ENCODE measurements at regions not wholly inside any gene's neighbourhood (a gene's known extent, or its start where the extent isn't known, plus 50 kb on each side); places are given as distances from the start of the nearest gene placed in this dataset.

- TF ChIP-seq, protein P1, sequence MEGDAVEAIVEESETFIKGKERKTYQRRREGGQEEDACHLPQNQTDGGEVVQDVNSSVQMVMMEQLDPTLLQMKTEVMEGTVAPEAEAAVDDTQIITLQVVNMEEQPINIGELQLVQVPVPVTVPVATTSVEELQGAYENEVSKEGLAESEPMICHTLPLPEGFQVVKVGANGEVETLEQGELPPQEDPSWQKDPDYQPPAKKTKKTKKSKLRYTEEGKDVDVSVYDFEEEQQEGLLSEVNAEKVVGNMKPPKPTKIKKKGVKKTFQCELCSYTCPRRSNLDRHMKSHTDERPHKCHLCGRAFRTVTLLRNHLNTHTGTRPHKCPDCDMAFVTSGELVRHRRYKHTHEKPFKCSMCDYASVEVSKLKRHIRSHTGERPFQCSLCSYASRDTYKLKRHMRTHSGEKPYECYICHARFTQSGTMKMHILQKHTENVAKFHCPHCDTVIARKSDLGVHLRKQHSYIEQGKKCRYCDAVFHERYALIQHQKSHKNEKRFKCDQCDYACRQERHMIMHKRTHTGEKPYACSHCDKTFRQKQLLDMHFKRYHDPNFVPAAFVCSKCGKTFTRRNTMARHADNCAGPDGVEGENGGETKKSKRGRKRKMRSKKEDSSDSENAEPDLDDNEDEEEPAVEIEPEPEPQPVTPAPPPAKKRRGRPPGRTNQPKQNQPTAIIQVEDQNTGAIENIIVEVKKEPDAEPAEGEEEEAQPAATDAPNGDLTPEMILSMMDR (IDR thresholded peaks at IDR 0.05): no peak
- no peak for TF ChIP-seq POLR2A (IDR thresholded peaks at IDR 0.05)
- Histone ChIP-seq H3K27ac (no peak overlapping the region), H3K4me1 (no peaks in the 10 kb centered on the region), H3K36me3 (no peaks in the 10 kb centered on the region), H3K27me3 (no peaks in the 10 kb centered on the region), H3K9me3 (no peaks in the 10 kb centered on the region), H3K4me3 (no peak overlapping the region)
- WGBS, 2 donors: 78 to 95% methylated on average over 1 of the region's 1 CpG
- no peak for DNase-seq
- intact Hi-C loops (cut with DNase I): no loop called here
Observed at GRCh38 chr2:162972383-162972782, 133.8 kb upstream of the KCNH7 start.

- TF ChIP-seq, protein P1 (IDR thresholded peaks at IDR 0.05): no peak
- no peak for TF ChIP-seq POLR2A (IDR thresholded peaks at IDR 0.05)
- no peak for DNase-seq
- H3K4me3 ChIP-seq: no peak overlapping the region
- H3K27ac ChIP-seq: no peak overlapping the region
- H3K27me3 ChIP-seq: no peaks in the 10 kb centered on the region
- no peaks in the 10 kb centered on the region for H3K4me1 ChIP-seq
- H3K9me3 ChIP-seq: no peaks in the 10 kb centered on the region
- intact Hi-C loops (cut with DNase I): no loop called here
- WGBS, 2 donors: 0 to 10% methylated on average over 1 of the region's 1 CpG
- H3K36me3 ChIP-seq: no peaks in the 10 kb centered on the region
Observed at GRCh38 chr2:162968306-162968705, 129.7 kb upstream of the KCNH7 start.

GRCh38 chr2:162967811-162968210, 129.2 kb upstream of the KCNH7 start:
- H3K27ac ChIP-seq: no peak overlapping the region
- WGBS, 2 donors: 48 to 67% methylated on average over 1 of the region's 1 CpG
- H3K36me3 ChIP-seq: no peaks in the 10 kb centered on the region
- no peaks in the 10 kb centered on the region for H3K4me1 ChIP-seq
- TF ChIP-seq, protein P1 (IDR thresholded peaks at IDR 0.05): no peak
- TF ChIP-seq POLR2A (IDR thresholded peaks at IDR 0.05): no peak
- no peak for DNase-seq
- intact Hi-C loops (cut with DNase I): no loop called here
- H3K9me3 ChIP-seq: no peaks in the 10 kb centered on the region
- H3K27me3 ChIP-seq: no peaks in the 10 kb centered on the region
- no peak overlapping the region for H3K4me3 ChIP-seq

GRCh38 chr2:162967147-162967546, 128.6 kb upstream of the KCNH7 start:
- WGBS, 2 donors: 28 to 29% methylated on average over 3 of the region's 3 CpGs
- Histone ChIP-seq H3K36me3 (no peaks in the 10 kb centered on the region), H3K4me3 (no peak overlapping the region), H3K9me3 (no peaks in the 10 kb centered on the region), H3K4me1 (no peaks in the 10 kb centered on the region), H3K27me3 (no peaks in the 10 kb centered on the region), H3K27ac (no peak overlapping the region)
- TF ChIP-seq, protein P1 (IDR thresholded peaks at IDR 0.05): no peak
- TF ChIP-seq POLR2A (IDR thresholded peaks at IDR 0.05): no peak
- no peak for DNase-seq
- intact Hi-C loops (cut with DNase I): no loop called here

DNA sequence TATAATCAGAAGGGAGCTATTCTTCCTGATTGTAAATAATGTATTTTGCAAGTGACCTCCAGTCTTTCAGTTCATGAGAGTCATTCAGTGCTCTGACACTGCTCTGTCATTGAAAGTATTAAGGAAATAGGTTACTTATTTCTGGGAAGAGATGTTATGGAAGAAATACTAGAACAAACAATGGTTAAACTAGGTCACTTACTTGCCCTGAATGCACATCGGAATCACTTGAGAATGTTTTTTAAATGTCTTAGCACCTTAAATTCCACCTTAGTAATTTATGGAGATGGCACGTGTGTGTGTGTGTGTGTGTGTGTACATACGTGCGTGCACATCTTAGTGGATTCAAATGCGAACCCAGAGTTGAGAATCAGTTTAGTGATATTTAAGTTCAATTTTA, 126.6 kb upstream of the KCNH7 start:
- Histone ChIP-seq H3K9me3 (peaks cover 0 to 9% (median 0%) of the 10 kb centered on the region in 3 donors), H3K27ac (no peak overlapping the region), H3K27me3 (no peaks in the 10 kb centered on the region), H3K4me3 (no peak overlapping the region), H3K36me3 (no peaks in the 10 kb centered on the region), H3K4me1 (no peaks in the 10 kb centered on the region)
- intact Hi-C loops (cut with DNase I): no loop called here
- WGBS, 2 donors: 67 to 76% methylated on average over 5 of the region's 5 CpGs
- no peak for DNase-seq
- no peak for TF ChIP-seq POLR2A (IDR thresholded peaks at IDR 0.05)
- TF ChIP-seq, protein P1 (IDR thresholded peaks at IDR 0.05): no peak

Measured in esophagus squamous epithelium (tissue), 5 donors.